ENCODE measurements at regions not wholly inside any gene's neighbourhood (a gene's known extent, or its start where the extent isn't known, plus 50 kb on each side); places are given as distances from the start of the nearest gene placed in this dataset.

- in situ Hi-C loops (cut with MboI; ENCODE audit: low sequenced_read_pairs): no loop called here
Measured at GRCh38 chr5:125836256-125836655, 587.0 kb upstream of the GRAMD2B start.

DNA sequence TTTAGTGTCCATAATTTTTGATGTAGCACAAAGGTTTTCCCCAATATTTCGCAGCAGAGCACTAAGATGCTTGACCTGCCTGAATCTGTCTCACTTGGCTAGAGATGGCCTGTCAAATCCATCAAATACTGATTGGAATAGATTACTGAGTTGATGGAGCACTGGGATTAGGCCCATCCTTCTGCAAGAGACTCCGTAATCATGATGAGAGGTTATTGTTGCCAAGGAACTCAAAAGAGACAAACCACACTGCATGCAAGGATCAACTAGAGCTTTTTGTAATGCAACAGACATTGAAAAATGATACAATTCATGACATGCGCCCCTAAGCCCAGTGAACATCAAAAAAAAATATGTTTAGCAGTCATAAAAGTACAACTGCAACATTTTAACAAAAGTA is 585.3 kb upstream of the GRAMD2B start:
- in situ Hi-C loops (cut with MboI; ENCODE audit: low sequenced_read_pairs): no loop called here

- in situ Hi-C loops (cut with MboI; ENCODE audit: low sequenced_read_pairs): no loop called here
Measured at GRCh38 chr5:125847561-125847960, 575.6 kb upstream of the GRAMD2B start.

- in situ Hi-C loops (cut with MboI; ENCODE audit: low sequenced_read_pairs): no loop called here
Measured at GRCh38 chr5:125848751-125849150, 574.5 kb upstream of the GRAMD2B start.

DNA sequence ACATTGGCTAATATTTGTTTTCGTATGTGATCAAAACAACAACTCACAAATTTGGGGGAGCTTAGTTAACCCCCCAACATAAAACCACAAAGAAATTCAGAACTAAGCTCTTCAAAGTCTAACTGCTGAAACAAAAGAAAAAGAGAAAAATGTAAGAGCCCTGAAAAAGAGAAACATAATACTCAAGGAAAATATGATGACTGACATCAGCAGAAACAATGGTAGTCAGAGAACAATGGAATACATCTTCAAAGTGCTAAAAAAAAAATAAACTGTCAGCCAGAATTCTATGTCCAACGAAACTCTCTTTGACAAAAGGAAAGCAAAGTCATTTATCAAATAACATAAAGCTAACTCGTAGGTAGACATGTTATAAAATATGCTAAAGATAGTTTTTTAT is 566.3 kb upstream of the GRAMD2B start:
- in situ Hi-C loops (cut with MboI; ENCODE audit: low sequenced_read_pairs): no loop called here

- in situ Hi-C loops (cut with MboI; ENCODE audit: low sequenced_read_pairs): no loop called here
Measured at GRCh38 chr5:125863579-125863978, 559.6 kb upstream of the GRAMD2B start.

DNA sequence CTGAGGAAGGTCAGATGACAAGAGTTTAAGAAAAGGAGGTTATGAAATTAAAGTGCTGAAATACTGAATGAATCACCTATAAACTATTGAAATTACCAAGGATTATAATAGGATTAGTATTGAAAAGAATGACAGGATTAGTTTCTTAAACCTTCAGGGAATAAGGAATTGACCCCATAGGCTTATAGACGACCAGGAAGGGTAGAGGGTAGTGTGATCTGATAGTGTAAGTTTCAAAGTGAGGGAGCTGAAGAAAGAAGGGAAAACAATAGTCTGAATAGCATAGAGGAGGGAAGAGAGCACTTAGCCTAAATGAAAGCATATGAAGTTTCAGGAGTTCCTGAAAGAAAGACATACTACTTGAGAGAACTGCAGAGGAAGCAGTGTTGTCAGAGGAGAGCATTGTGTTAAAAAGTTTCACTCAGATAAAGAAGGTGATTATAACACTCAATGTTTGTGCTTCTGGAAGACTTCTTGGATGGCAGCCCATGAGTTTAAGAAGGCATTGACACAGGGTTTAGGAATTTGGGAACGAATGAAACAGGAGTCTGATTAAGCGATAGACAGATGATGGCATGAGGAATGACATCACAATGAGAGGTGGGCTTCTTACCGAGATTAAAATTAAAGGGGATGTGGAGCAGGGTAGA is 557.9 kb upstream of the GRAMD2B start:
- in situ Hi-C loops (cut with MboI; ENCODE audit: low sequenced_read_pairs): no loop called here

GRCh38 chr5:125868036-125868435 is 555.2 kb upstream of the GRAMD2B start:
- in situ Hi-C loops (cut with MboI; ENCODE audit: low sequenced_read_pairs): no loop called here

DNA sequence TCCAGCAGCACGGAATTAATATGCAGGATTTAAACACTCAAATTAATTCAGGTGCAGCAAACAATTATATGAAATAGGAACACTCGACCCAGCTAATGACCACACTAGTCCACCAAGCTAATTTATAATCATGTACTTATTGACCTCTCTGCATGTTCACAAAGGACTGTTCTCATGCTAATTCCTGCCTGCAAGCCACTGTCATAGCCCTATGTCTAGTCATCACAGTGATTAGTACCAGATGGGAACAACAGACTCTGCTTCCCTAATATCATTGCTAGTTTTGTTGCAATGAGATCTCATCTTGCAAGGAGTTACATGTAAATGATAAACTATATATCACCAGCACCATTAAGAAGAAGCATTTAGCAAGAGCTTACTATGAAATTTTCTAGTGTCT is 553.0 kb upstream of the GRAMD2B start:
- in situ Hi-C loops (cut with MboI; ENCODE audit: low sequenced_read_pairs): no loop called here

GRCh38 chr5:125874057-125874456 is 549.2 kb upstream of the GRAMD2B start:
- in situ Hi-C loops (cut with MboI; ENCODE audit: low sequenced_read_pairs): no loop called here

DNA sequence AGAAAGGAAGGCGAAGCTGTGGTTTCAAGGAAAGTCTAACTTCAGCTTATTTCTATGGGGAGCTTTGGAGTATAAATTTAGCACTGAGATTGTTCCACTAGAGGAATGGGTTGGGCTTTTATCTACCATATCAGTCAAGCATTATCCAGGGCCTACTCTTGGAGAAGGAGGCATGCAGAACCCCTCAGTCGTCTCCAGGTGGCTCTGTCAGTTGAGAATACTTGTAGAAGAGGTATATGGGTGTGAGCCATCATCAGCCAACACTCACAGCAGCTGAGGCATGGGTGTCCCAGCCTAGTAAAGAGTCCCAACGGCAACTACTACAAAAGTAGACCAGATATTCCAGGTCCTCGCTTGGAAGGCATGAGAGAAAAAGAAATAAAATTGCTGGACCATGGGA is 548.5 kb upstream of the GRAMD2B start:
- in situ Hi-C loops (cut with MboI; ENCODE audit: low sequenced_read_pairs): no loop called here

DNA sequence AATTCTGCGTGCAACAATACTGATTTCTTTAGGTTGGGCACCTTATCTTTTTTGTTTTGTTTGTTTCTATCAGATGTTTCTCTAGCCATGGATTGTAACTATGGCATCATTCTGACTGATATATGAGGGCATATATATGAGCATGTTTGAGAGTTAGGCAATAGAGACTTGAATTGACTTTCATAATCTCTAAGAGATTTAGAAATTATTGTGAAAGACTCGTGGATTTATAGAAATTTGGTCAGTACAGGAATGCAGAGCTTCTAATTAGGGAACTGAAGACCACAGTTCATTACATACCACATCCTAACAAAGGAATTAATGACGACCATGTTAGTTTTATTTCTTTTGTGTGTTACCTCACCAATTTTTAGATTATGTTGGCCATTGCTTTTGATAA is 546.0 kb upstream of the GRAMD2B start:
- in situ Hi-C loops (cut with MboI; ENCODE audit: low sequenced_read_pairs): no loop called here

- in situ Hi-C loops (cut with MboI; ENCODE audit: low sequenced_read_pairs): no loop called here
Measured at GRCh38 chr5:125882061-125882460, 541.1 kb upstream of the GRAMD2B start.

GRCh38 chr5:125883223-125883622 is 540.0 kb upstream of the GRAMD2B start:
- in situ Hi-C loops (cut with MboI; ENCODE audit: low sequenced_read_pairs): no loop called here

DNA sequence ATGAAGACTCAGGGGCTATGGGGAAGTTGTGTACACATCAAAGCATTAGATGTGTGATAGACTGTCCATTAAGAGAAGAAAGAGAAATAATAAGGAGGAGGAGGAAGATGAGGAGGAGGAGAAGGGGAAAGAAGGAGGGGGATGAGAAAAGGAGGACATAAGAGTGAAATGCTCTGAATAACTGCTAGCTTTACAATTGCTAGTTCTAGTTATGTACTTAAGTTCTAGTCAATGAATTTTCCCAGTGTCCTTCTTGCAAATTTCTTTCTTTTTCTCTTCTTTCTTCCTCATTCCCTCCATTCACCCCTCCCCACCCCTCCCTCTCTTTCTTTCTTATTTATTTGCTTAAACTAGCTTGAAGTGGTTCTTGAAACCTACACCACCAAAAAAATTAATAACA is 534.9 kb upstream of the GRAMD2B start:
- in situ Hi-C loops (cut with MboI; ENCODE audit: low sequenced_read_pairs): no loop called here

- in situ Hi-C loops (cut with MboI; ENCODE audit: low sequenced_read_pairs): no loop called here
Measured at GRCh38 chr5:125890511-125890931, 532.7 kb upstream of the GRAMD2B start.

- in situ Hi-C loops (cut with MboI; ENCODE audit: low sequenced_read_pairs): no loop called here
Measured at GRCh38 chr5:125891061-125891725, 532.0 kb upstream of the GRAMD2B start.

DNA sequence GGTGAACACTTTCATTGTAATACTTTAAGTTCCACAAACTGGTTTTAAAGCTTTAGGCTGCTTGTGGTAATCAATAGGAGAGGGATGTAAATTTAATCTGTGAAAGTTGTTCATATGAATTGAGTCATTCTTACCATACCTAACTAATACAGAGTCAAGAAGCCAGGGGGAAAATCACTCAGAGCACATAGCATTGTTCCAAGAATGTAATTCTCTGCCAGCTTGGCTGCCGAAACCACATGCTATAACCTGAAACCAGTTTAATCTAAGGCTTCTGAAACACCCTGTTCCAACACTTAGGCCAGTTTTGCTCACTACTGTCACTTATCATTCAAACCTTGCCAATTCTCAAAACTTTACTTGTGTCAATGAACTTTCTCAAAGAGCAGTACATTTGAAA is 528.8 kb upstream of the GRAMD2B start:
- in situ Hi-C loops (cut with MboI; ENCODE audit: low sequenced_read_pairs): no loop called here

GRCh38 chr5:125896368-125896767 is 526.8 kb upstream of the GRAMD2B start:
- in situ Hi-C loops (cut with MboI; ENCODE audit: low sequenced_read_pairs): no loop called here

DNA sequence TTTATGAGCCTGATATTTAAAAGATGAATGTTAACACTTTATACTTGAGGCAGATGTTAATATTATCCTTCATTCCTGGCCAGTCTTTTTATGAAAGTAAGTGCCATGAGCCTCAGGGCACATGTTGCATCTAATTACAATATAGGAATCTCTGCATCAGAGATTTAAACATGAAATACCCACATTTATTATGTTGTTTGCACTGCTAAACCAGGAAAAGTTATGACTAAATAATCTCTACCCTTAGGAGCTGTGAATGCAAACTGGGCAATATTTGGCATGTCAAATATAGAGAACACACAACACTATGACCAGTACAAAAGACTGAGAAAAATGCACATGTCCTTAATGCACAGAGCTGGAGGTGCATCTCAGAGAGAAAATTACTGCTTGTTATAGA is 526.1 kb upstream of the GRAMD2B start:
- in situ Hi-C loops (cut with MboI; ENCODE audit: low sequenced_read_pairs): no loop called here

- in situ Hi-C loops (cut with MboI; ENCODE audit: low sequenced_read_pairs): no loop called here
Measured at GRCh38 chr5:125898851-125899405, 524.3 kb upstream of the GRAMD2B start.

DNA sequence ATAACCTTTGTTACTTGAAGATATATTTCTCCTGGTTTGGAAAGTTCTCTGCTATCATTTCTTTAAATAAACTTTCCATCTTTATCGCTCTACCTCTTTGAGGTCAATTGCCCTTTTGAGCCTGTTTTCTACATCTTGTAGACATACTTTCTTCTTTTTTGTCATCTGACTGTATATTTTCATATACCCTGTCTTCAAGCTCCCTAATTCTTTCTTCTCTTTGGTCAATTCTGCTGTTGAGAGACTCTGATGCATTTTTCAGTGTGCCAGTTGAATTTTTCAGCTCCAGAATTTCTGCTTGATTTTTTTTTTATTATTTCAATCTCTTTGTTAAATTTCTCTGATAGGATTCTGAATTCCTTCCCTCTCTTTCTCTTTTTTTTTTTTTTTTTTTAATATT is 511.2 kb upstream of the GRAMD2B start:
- in situ Hi-C loops (cut with MboI; ENCODE audit: low sequenced_read_pairs): no loop called here

- in situ Hi-C loops (cut with MboI; ENCODE audit: low sequenced_read_pairs): no loop called here
Measured at GRCh38 chr5:125913200-125913599, 510.0 kb upstream of the GRAMD2B start.
